ENCODE measurements at regions not wholly inside any gene's neighbourhood (a gene's known extent, or its start where the extent isn't known, plus 50 kb on each side); places are given as distances from the start of the nearest gene placed in this dataset.

- FAIRE-seq (no peak), ATAC-seq (no peak), DNase-seq (ENCODE audit: low read depth in 1 of 2, low spot score in 1 of 2) (no peak)
- Histone ChIP-seq H3K4me1 (no peaks in the 10 kb centered on the region), H3K27ac (no peak overlapping the region), H3K9me3 (no peaks in the 10 kb centered on the region), H3K4me3 (no peak overlapping the region), H3K4me2 (no peak overlapping the region)
- no peak for TF ChIP-seq HOXA7 (CRISPR knock-in tag; IDR thresholded peaks at IDR 0.05)
- no peak for TF ChIP-seq KDM5A (IDR thresholded peaks at IDR 0.05)
- TF ChIP-seq HOXB5 (CRISPR knock-in tag; IDR thresholded peaks at IDR 0.05), result no peak
- TF ChIP-seq, protein P1, sequence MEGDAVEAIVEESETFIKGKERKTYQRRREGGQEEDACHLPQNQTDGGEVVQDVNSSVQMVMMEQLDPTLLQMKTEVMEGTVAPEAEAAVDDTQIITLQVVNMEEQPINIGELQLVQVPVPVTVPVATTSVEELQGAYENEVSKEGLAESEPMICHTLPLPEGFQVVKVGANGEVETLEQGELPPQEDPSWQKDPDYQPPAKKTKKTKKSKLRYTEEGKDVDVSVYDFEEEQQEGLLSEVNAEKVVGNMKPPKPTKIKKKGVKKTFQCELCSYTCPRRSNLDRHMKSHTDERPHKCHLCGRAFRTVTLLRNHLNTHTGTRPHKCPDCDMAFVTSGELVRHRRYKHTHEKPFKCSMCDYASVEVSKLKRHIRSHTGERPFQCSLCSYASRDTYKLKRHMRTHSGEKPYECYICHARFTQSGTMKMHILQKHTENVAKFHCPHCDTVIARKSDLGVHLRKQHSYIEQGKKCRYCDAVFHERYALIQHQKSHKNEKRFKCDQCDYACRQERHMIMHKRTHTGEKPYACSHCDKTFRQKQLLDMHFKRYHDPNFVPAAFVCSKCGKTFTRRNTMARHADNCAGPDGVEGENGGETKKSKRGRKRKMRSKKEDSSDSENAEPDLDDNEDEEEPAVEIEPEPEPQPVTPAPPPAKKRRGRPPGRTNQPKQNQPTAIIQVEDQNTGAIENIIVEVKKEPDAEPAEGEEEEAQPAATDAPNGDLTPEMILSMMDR (IDR thresholded peaks at IDR 0.05), result no peak
- WGBS (ENCODE audit: missing lambda C conversion rate), result 26% methylated on average over 3 of the region's 3 CpGs
- ChIA-PET POLR2A (no interaction called here), CTCF (no interaction called here)
Measured at GRCh38 chr3:88321363-88322050, 171.7 kb downstream of the C3orf38 start.

GRCh38 chr3:88324788-88325187 is 175.0 kb downstream of the C3orf38 start:
- H3K4me2 ChIP-seq, result no peak overlapping the region
- H3K9me3 ChIP-seq, result no peaks in the 10 kb centered on the region
- no peak overlapping the region for H3K4me3 ChIP-seq
- no peak for FAIRE-seq
- CTCF ChIA-PET, result no interaction called here
- DNase-seq (ENCODE audit: low read depth in 1 of 2, low spot score in 1 of 2), result no peak
- POLR2A ChIA-PET, result no interaction called here
- no peak for TF ChIP-seq RNF2 (IDR thresholded peaks at IDR 0.05; ENCODE audit: borderline replicate concordance, low read depth)
- TF ChIP-seq JUNB (IDR thresholded peaks at IDR 0.05), result no peak
- TF ChIP-seq HOXB13 (CRISPR knock-in tag; IDR thresholded peaks at IDR 0.05; ENCODE audit: low read depth), result no peak
- TF ChIP-seq NR3C1 (IDR thresholded peaks at IDR 0.05), result no peak
- no peak for TF ChIP-seq NFE2L2 (conservative IDR thresholded peaks at IDR 0.05; ENCODE audit: low read length)
- no peak for TF ChIP-seq NPAS2 (CRISPR knock-in tag; IDR thresholded peaks at IDR 0.05; ENCODE audit: borderline replicate concordance)
- no peak for TF ChIP-seq CBX2 (IDR thresholded peaks at IDR 0.05; ENCODE audit: borderline replicate concordance, low read depth)
- no peak for TF ChIP-seq KDM1A (IDR thresholded peaks at IDR 0.05; ENCODE audit: low read depth)
- no peak for TF ChIP-seq ESRRA (IDR thresholded peaks at IDR 0.05; ENCODE audit: borderline replicate concordance, low read length)
- TF ChIP-seq SMC3 (IDR thresholded peaks at IDR 0.05), result no peak
- no peak for TF ChIP-seq TP53 (CRISPR knock-in tag; IDR thresholded peaks at IDR 0.05)
- H3K4me1 ChIP-seq, result no peaks in the 10 kb centered on the region
- ATAC-seq, result no peak
- no peak overlapping the region for H3K27ac ChIP-seq
- WGBS (ENCODE audit: missing lambda C conversion rate), result 13% methylated on average over 2 of the region's 2 CpGs

DNA sequence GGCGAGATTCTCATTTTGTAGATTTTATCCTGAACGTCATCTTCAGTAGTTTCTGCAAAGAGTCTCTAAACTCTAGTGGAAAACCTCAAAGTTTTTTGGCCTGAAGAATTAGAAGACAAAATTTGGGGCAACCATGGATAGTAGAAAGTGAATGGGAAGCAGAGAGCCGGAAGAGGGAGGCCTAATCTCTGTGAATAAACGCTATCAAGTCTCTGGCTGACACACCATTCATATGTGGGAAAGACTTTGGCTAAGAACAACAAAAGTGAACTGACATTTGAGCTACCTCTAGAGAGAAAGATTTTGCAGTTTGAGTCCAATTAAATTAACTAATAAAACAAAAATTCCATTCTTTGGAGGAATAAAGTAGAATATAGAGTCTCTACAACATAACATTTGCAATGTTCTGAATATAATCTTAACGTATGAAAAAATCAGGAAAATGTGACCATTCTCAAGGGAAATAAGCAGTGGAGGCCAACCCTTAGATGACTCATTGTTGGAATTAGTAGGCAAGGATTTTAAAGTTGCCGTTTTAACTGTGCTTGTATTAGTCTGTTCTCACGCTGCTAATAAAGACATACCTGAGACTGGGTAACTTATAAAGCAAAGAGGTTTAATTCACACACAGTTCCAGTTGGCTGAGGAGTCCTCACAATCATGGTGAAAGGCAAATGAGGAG is 184.6 kb downstream of the C3orf38 start:
- ChIA-PET CTCF (no interaction called here), POLR2A (no interaction called here)
- Histone ChIP-seq H3K27ac (no peak overlapping the region), H3K9me3 (no peaks in the 10 kb centered on the region), H3K4me2 (no peak overlapping the region), H3K4me1 (no peaks in the 10 kb centered on the region), H3K4me3 (no peak overlapping the region)
- DNase-seq (ENCODE audit: low read depth in 1 of 2, low spot score in 1 of 2) (no peak), ATAC-seq (no peak), FAIRE-seq (no peak)
- 13% methylated on average over 7 of the region's 7 CpGs for WGBS (ENCODE audit: missing lambda C conversion rate)
- TF ChIP-seq FOSL2 (IDR thresholded peaks at IDR 0.05), result no peak
- no peak for TF ChIP-seq FOSL2 (CRISPR knock-in tag; IDR thresholded peaks at IDR 0.05)
- no peak for TF ChIP-seq CBX2 (IDR thresholded peaks at IDR 0.05; ENCODE audit: borderline replicate concordance, low read depth)
- no peak for TF ChIP-seq RARB (CRISPR knock-in tag; IDR thresholded peaks at IDR 0.05)
- TF ChIP-seq MAFK (IDR thresholded peaks at IDR 0.05; ENCODE audit: partially characterized antibody), result no peak
- no peak for TF ChIP-seq FOSB (CRISPR knock-in tag; IDR thresholded peaks at IDR 0.05)
- TF ChIP-seq RAD21 (conservative IDR thresholded peaks at IDR 0.05 in 1 of 2, IDR thresholded peaks at IDR 0.05 in 1 of 2), result no peak
- TF ChIP-seq RCOR1 (IDR thresholded peaks at IDR 0.05; ENCODE audit: low read depth, low read length), result no peak
- TF ChIP-seq HDAC2 (IDR thresholded peaks at IDR 0.05), result no peak
- TF ChIP-seq, protein P2, sequence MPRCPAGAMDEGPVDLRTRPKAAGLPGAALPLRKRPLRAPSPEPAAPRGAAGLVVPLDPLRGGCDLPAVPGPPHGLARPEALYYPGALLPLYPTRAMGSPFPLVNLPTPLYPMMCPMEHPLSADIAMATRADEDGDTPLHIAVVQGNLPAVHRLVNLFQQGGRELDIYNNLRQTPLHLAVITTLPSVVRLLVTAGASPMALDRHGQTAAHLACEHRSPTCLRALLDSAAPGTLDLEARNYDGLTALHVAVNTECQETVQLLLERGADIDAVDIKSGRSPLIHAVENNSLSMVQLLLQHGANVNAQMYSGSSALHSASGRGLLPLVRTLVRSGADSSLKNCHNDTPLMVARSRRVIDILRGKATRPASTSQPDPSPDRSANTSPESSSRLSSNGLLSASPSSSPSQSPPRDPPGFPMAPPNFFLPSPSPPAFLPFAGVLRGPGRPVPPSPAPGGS (IDR thresholded peaks at IDR 0.05), result no peak
- TF ChIP-seq, protein P3, sequence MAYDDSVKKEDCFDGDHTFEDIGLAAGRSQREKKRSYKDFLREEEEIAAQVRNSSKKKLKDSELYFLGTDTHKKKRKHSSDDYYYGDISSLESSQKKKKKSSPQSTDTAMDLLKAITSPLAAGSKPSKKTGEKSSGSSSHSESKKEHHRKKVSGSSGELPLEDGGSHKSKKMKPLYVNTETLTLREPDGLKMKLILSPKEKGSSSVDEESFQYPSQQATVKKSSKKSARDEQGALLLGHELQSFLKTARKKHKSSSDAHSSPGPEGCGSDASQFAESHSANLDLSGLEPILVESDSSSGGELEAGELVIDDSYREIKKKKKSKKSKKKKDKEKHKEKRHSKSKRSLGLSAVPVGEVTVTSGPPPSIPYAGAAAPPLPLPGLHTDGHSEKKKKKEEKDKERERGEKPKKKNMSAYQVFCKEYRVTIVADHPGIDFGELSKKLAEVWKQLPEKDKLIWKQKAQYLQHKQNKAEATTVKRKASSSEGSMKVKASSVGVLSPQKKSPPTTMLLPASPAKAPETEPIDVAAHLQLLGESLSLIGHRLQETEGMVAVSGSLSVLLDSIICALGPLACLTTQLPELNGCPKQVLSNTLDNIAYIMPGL (CRISPR knock-in tag; IDR thresholded peaks at IDR 0.05; ENCODE audit: borderline replicate concordance), result no peak
- TF ChIP-seq, protein P4, sequence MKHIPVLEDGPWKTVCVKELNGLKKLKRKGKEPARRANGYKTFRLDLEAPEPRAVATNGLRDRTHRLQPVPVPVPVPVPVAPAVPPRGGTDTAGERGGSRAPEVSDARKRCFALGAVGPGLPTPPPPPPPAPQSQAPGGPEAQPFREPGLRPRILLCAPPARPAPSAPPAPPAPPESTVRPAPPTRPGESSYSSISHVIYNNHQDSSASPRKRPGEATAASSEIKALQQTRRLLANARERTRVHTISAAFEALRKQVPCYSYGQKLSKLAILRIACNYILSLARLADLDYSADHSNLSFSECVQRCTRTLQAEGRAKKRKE (CRISPR knock-in tag; IDR thresholded peaks at IDR 0.05; ENCODE audit: low read depth), result no peak
- no peak for TF ChIP-seq CHD4 (IDR thresholded peaks at IDR 0.05; ENCODE audit: borderline replicate concordance)
- TF ChIP-seq KDM5A (IDR thresholded peaks at IDR 0.05), result no peak
- TF ChIP-seq ZSCAN20 (CRISPR knock-in tag; IDR thresholded peaks at IDR 0.05), result no peak
